ENCODE measurements at regions not wholly inside any gene's neighbourhood (a gene's known extent, or its start where the extent isn't known, plus 50 kb on each side); places are given as distances from the start of the nearest gene placed in this dataset.

DNA sequence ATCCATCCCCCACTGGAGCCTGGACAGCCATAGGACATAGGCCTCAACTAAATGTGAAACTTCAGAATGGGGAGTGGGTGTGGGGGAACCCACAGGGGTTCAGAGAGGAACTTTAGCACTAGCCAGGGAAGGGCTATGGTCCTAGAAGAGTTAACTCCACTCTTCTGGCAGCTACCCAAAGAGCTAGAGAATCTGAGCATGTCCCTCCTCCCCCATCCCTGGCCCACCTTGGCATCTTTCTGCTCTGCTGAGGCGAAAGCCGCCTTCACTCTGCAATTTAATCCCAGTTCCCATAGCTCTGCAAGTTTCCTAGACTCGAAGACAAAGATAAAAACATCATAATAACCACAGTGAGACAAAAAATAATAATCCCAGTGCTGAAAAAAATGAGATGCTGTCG, 214.7 kb upstream of the RTL1 start:
- TF ChIP-seq, protein P1, sequence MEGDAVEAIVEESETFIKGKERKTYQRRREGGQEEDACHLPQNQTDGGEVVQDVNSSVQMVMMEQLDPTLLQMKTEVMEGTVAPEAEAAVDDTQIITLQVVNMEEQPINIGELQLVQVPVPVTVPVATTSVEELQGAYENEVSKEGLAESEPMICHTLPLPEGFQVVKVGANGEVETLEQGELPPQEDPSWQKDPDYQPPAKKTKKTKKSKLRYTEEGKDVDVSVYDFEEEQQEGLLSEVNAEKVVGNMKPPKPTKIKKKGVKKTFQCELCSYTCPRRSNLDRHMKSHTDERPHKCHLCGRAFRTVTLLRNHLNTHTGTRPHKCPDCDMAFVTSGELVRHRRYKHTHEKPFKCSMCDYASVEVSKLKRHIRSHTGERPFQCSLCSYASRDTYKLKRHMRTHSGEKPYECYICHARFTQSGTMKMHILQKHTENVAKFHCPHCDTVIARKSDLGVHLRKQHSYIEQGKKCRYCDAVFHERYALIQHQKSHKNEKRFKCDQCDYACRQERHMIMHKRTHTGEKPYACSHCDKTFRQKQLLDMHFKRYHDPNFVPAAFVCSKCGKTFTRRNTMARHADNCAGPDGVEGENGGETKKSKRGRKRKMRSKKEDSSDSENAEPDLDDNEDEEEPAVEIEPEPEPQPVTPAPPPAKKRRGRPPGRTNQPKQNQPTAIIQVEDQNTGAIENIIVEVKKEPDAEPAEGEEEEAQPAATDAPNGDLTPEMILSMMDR (IDR thresholded peaks at IDR 0.05; ENCODE audit: low read depth, low read length) = no peak
- TF ChIP-seq EZH2phosphoT487 (IDR thresholded peaks at IDR 0.05; ENCODE audit: low read depth) = no peak

All from OCI-LY3 (cell line).